ENCODE measurements at regions not wholly inside any gene's neighbourhood (a gene's known extent, or its start where the extent isn't known, plus 50 kb on each side); places are given as distances from the start of the nearest gene placed in this dataset.

DNA sequence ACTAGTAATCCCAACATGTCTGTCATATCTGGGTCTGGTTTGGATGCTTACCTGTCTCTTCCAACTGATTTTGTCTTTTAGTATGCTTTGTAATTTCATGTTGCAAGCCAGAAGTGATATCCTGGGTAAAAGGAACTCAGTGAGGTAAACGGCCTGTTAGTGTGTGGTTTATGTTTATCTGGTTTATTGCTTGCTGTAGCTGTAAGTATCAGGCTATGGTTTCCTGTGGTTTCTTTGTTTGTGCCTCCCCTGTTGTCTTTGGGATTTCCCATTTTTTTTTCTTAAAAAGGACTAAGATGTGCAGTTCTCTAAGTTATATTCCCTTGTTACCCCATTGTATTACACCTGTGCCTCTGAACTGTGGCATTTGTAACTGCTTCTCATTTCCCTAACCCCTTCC is 323.5 kb upstream of the POM121L12 start:
- TF ChIP-seq, protein P1, sequence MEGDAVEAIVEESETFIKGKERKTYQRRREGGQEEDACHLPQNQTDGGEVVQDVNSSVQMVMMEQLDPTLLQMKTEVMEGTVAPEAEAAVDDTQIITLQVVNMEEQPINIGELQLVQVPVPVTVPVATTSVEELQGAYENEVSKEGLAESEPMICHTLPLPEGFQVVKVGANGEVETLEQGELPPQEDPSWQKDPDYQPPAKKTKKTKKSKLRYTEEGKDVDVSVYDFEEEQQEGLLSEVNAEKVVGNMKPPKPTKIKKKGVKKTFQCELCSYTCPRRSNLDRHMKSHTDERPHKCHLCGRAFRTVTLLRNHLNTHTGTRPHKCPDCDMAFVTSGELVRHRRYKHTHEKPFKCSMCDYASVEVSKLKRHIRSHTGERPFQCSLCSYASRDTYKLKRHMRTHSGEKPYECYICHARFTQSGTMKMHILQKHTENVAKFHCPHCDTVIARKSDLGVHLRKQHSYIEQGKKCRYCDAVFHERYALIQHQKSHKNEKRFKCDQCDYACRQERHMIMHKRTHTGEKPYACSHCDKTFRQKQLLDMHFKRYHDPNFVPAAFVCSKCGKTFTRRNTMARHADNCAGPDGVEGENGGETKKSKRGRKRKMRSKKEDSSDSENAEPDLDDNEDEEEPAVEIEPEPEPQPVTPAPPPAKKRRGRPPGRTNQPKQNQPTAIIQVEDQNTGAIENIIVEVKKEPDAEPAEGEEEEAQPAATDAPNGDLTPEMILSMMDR (IDR thresholded peaks at IDR 0.05): no peak
- TF ChIP-seq POLR2AphosphoS5 (IDR thresholded peaks at IDR 0.05): no peak
- TF ChIP-seq POLR2A (IDR thresholded peaks at IDR 0.05): no peak
